GM12878 (cell line): ENCODE measurements at regions not wholly inside any gene's neighbourhood (a gene's known extent, or its start where the extent isn't known, plus 50 kb on each side); places are given as distances from the start of the nearest gene placed in this dataset.

Experiments
- ATAC-seq: fragments of 200-7000 bp; cut with Tn5 transposase; 3 replicates; pipeline ENCODE4 v1.9.1; 2020; ENCODE audit warnings: mild to moderate bottlenecking, moderate library complexity
- BruUV-seq: library from RNA; stranded (reverse); fragments of 400-500 nt; replicated peaks from 2 replicates; lab custom pipeline; 2021; lab: Mats Ljungman, UMichigan
- CTCF ChIA-PET: fragments of 300-600 bp; sonication (Branson Sonifier 250); formaldehyde crosslinking; extraction: SDS; loops from one replicate; lab custom pipeline; 2021; ENCODE audit warnings: inconsistent platforms; lab: Yijun Ruan, JAX
- POLR2A ChIA-PET: fragments of 350-600 bp; formaldehyde crosslinking; extraction: SDS; loops from one replicate; lab custom pipeline; 2021; ENCODE audit warnings: inconsistent platforms; lab: Charles Lee
- RAD21 ChIA-PET: fragments of 300-600 bp; sonication (Branson Sonifier 250); formaldehyde crosslinking; loops from one replicate; lab custom pipeline; 2023; ENCODE audit warnings: antibody characterized with exemption; ENCODE audit not compliant: unreplicated experiment; lab: Charles Lee
- SMC1A ChIA-PET: fragments of 300-600 bp; sonication (Branson Sonifier 250); formaldehyde crosslinking; loops from one replicate; lab custom pipeline; 2023; ENCODE audit not compliant: unreplicated experiment, uncharacterized antibody; lab: Charles Lee
- DNase-seq: peaks from one replicate; pipeline ENCODE4 v3.0.0-alpha.2; 2011; ENCODE audit warnings: low read depth, low spot score
- FAIRE-seq: peaks from 3 replicates; lab custom pipeline; 2011; peaks lifted over from hg19 to GRCh38; lab: Jason Lieb, UNC
- H2AFZ ChIP-seq: 2 replicates; pipeline ENCODE4 v1.6.0; 2011; ENCODE audit warnings: low read depth, low read length, control low read depth; ENCODE audit not compliant: control insufficient read depth
- H3K27ac ChIP-seq: 2 replicates; pipeline ENCODE4 v1.5.1; 2011; ENCODE audit warnings: control low read depth; ENCODE audit not compliant: control insufficient read depth, insufficient read depth
- H3K27me3 ChIP-seq, 2 experiments: replicated peaks in 1 of 2; 2 replicates each; pipeline versions ENCODE4 v1.6.0 to v1.6.1; 2011; ENCODE audit warnings: low read length in 1 of 2; ENCODE audit not compliant: control insufficient read depth in 2 of 2, insufficient read depth in 2 of 2
- H3K36me3 ChIP-seq, 2 experiments: 2 replicates each; pipeline ENCODE4 v1.5.1; 2011; ENCODE audit warnings: low read length in 1 of 2; ENCODE audit not compliant: control insufficient read depth in 2 of 2, insufficient read depth in 2 of 2
- H3K4me1 ChIP-seq: 2 replicates; pipeline ENCODE4 v1.6.1; 2011; ENCODE audit warnings: mild to moderate bottlenecking, low read length, moderate library complexity, mixed read lengths; ENCODE audit not compliant: control insufficient read depth, insufficient read depth
- H3K4me2 ChIP-seq: 2 replicates; pipeline ENCODE4 v1.6.0; 2011; ENCODE audit warnings: control low read depth; ENCODE audit not compliant: control insufficient read depth, insufficient read depth
- H3K4me3 ChIP-seq: fragments of 200-600 bp; sonication (generic); 2 replicates; pipeline ENCODE4 v1.5.1; 2016
- H3K79me2 ChIP-seq: 2 replicates; pipeline ENCODE4 v1.6.0; 2011; ENCODE audit warnings: low read length; ENCODE audit not compliant: control insufficient read depth, insufficient read depth
- H3K9ac ChIP-seq: 2 replicates; pipeline ENCODE4 v1.8.0; 2011; ENCODE audit warnings: low read length, control low read depth, mixed read lengths; ENCODE audit not compliant: control insufficient read depth, insufficient read depth
- H3K9me3 ChIP-seq: replicated peaks from 3 replicates; pipeline ENCODE4 v1.5.1; 2011; ENCODE audit warnings: mild to moderate bottlenecking, low read length; ENCODE audit not compliant: control insufficient read depth, insufficient read depth
- H4K20me1 ChIP-seq: 2 replicates; pipeline ENCODE4 v1.6.0; 2011; ENCODE audit not compliant: control insufficient read depth, insufficient read depth
- E2F4 ChIP-seq: IDR thresholded peaks from 2 replicates; pipeline ENCODE4 v1.6.1; 2012; ENCODE audit warnings: low read depth, low read length, improper control_type of control experiment
- SMAD1 ChIP-seq: fragments of 450-650 bp; IDR thresholded peaks from 2 replicates; pipeline ENCODE4 v1.6.1; 2018; ENCODE audit warnings: mild to moderate bottlenecking, low read depth; ENCODE audit not compliant: partially characterized antibody
- TBL1XR1 ChIP-seq: IDR thresholded peaks from 2 replicates; pipeline ENCODE4 v1.6.1; 2012; ENCODE audit warnings: low read depth, low read length, improper control_type of control experiment
- WGBS: methylation state at CpG from one replicate; pipeline ENCODE4 v1.1.6; 2016; ENCODE audit warnings: low lambda C conversion rate; ENCODE audit not compliant: insufficient replicate concordance, insufficient coverage; ENCODE audit errors: missing lambda C conversion rate; 5-methylcytosine and 5-hydroxymethylcytosine counted together
- in situ Hi-C: fragments of 300-500 bp; cut with MboI; formaldehyde crosslinking; loops from 9 replicates; pipeline ENCODE4 v1.14.3; 2018; ENCODE audit warnings: mixed read lengths
- intact Hi-C: fragments of 100-400 bp; cut with micrococcal nuclease; formaldehyde crosslinking; loops from one replicate; pipeline ENCODE4 v1.14.2; 2022; ENCODE audit not compliant: unreplicated experiment
- TF ChIP-seq, protein P1 (sequence below): fragments of 450-650 bp; IDR thresholded peaks from 2 replicates; pipeline ENCODE4 v1.6.1; 2016; ENCODE audit warnings: mild to moderate bottlenecking

GRCh38 chr14:56061051-56061450, 57.2 kb upstream of the PELI2 start:
- ChIA-PET SMC1A (no interaction called here), CTCF (no interaction called here)
- no peak for DNase-seq

DNA sequence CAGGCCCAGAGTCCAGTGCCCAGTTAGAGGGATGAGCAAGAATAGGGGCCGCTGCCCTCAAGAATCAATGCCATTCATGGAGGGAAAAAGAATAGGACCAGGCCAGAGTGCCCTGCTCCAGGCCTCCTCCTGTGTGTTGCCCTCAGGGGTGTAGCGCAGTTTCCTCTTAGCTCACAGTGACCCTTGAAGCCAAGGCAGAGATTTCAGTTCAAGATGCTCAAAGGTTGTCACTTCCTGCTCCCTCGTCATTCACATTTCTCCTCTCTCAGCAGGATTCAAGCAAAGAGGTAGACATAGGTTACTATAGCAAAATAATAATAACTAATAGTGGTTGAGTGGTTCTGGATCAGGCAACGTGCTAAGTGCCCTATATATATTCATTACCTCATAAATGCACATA, 55.1 kb upstream of the PELI2 start:
- Histone ChIP-seq H3K4me3 (no peak overlapping the region), H3K36me3 (no peaks in the 10 kb centered on the region; a peak in 1 of 4 replicates), H3K27ac (no peak overlapping the region), H3K9me3 (no peaks in the 10 kb centered on the region), H4K20me1 (no peaks in the 10 kb centered on the region), H2AFZ (no peak overlapping the region), H3K4me1 (no peaks in the 10 kb centered on the region), H3K79me2 (no peaks in the 10 kb centered on the region), H3K27me3 (no peaks in the 10 kb centered on the region; a peak in 1 of 4 replicates), H3K9ac (no peak overlapping the region), H3K4me2 (no peak overlapping the region)
- 28% methylated on average over 4 of the region's 4 CpGs for WGBS
- BruUV-seq = no TSS peak
- in situ Hi-C loops = no loop called here
- ChIA-PET RAD21 (no interaction called here), CTCF (no interaction called here), SMC1A (no interaction called here), POLR2A (no interaction called here)
- DNase-seq = no peak
- TF ChIP-seq, protein P1, sequence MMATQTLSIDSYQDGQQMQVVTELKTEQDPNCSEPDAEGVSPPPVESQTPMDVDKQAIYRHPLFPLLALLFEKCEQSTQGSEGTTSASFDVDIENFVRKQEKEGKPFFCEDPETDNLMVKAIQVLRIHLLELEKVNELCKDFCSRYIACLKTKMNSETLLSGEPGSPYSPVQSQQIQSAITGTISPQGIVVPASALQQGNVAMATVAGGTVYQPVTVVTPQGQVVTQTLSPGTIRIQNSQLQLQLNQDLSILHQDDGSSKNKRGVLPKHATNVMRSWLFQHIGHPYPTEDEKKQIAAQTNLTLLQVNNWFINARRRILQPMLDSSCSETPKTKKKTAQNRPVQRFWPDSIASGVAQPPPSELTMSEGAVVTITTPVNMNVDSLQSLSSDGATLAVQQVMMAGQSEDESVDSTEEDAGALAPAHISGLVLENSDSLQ = no peak
- ATAC-seq = no peak
- intact Hi-C loops = no loop called here
- FAIRE-seq = no peak

More at GRCh38 chr14:56061051-56061450, 57.2 kb upstream of the PELI2 start:
- H3K79me2 ChIP-seq = no peaks in the 10 kb centered on the region
- no peak overlapping the region for H3K4me2 ChIP-seq
- no peaks in the 10 kb centered on the region for H4K20me1 ChIP-seq
- H3K4me1 ChIP-seq = no peaks in the 10 kb centered on the region
- no TSS peak for BruUV-seq
- H3K27me3 ChIP-seq = no peaks in the 10 kb centered on the region; a peak in 1 of 4 replicates
- in situ Hi-C loops = no loop called here
- no peak overlapping the region for H2AFZ ChIP-seq
- no peaks in the 10 kb centered on the region for H3K9me3 ChIP-seq
- H3K9ac ChIP-seq = no peak overlapping the region
- no peak overlapping the region for H3K4me3 ChIP-seq
- TF ChIP-seq E2F4 (no peak), TBL1XR1 (no peak), SMAD1 (no peak)
- TF ChIP-seq, all 136 proteins: peak for 0
- no peak for ATAC-seq
- intact Hi-C loops = no loop called here
- Histone ChIP-seq H3K27ac (no peak overlapping the region), H3K36me3 (no peaks in the 10 kb centered on the region; a peak in 1 of 4 replicates)
- ChIA-PET RAD21 (no interaction called here), POLR2A (no interaction called here)
- FAIRE-seq = no peak
- 13% methylated on average over 4 of the region's 4 CpGs for WGBS
